Tibial artery (tissue), 4 donors: ENCODE measurements at regions not wholly inside any gene's neighbourhood (a gene's known extent, or its start where the extent isn't known, plus 50 kb on each side); places are given as distances from the start of the nearest gene placed in this dataset.

Experiments
- DNase-seq, 2 donors: peaks; one replicate each; pipeline ENCODE4 v3.0.0-alpha.2; 2019
- H3K27ac ChIP-seq, 2 donors: fragments of 200-600 bp; sonication (generic) in 1 of 2; 1 replicate in 1 of 2; 2 replicates in 1 of 2; pipeline ENCODE4 v1.5.1; 2018 to 2019; ENCODE audit warnings: mild to moderate bottlenecking in 1 of 2
- H3K27me3 ChIP-seq, 2 donors: fragments of 200-600 bp; sonication (generic) in 1 of 2; one replicate each; pipeline versions ENCODE4 v1.5.1 to v1.6.0; 2016 to 2019
- H3K36me3 ChIP-seq, 3 donors: fragments of 200-600 bp; sonication (generic) in 2 of 3; one replicate each; pipeline ENCODE4 v1.5.1; 2016 to 2019; ENCODE audit warnings: mild to moderate bottlenecking in 2 of 3
- H3K4me1 ChIP-seq, 4 donors: fragments of 200-600 bp; sonication (generic) in 2 of 4; 1 replicate in 3 of 4; 2 replicates in 1 of 4; pipeline ENCODE4 v1.5.1; 2016 to 2019
- H3K4me3 ChIP-seq, 2 donors: fragments of 200-600 bp; sonication (generic) in 1 of 2; 1 replicate in 1 of 2; 2 replicates in 1 of 2; pipeline ENCODE4 v1.5.1; 2018 to 2019; ENCODE audit warnings: mild to moderate bottlenecking in 2 of 2
- H3K9me3 ChIP-seq, 3 donors: fragments of 200-600 bp; sonication (generic) in 1 of 3; one replicate each; pipeline ENCODE4 v1.5.1; 2016 to 2019
- CTCF ChIP-seq, 2 experiments: fragments of 200-600 bp in 1 of 2; fragments of 450-650 bp in 1 of 2; IDR thresholded peaks; one replicate each; pipeline ENCODE4 v1.5.1; 2017 to 2019; ENCODE audit warnings: antibody characterized with exemption in 2 of 2, mild to moderate bottlenecking in 1 of 2, moderate library complexity in 1 of 2
- intact Hi-C: fragments of 100-400 bp; cut with DNase I; formaldehyde crosslinking; loops from one replicate; pipeline ENCODE4 v1.15.0; 2023; ENCODE audit warnings: low total_unique reads

- H3K27me3 ChIP-seq, result no peaks in the 10 kb centered on the region
- TF ChIP-seq CTCF (IDR thresholded peaks at IDR 0.05), result no peak
- no peak overlapping the region for H3K27ac ChIP-seq
- intact Hi-C loops, result no loop called here
- peaks cover 0 to 3% (median 0%) of the 10 kb centered on the region in 3 donors for H3K9me3 ChIP-seq
- H3K4me3 ChIP-seq, result no peak overlapping the region
- no peak for DNase-seq
- no peaks in the 10 kb centered on the region for H3K36me3 ChIP-seq
- no peaks in the 10 kb centered on the region for H3K4me1 ChIP-seq
These were observed 470.6 kb downstream of the LMO7 start for GRCh38 chr13:76106763-76107162.

GRCh38 chr13:76094645-76095044 is 458.5 kb downstream of the LMO7 start:
- Histone ChIP-seq H3K27me3 (no peaks in the 10 kb centered on the region), H3K36me3 (no peaks in the 10 kb centered on the region), H3K4me1 (no peaks in the 10 kb centered on the region), H3K27ac (no peak overlapping the region), H3K4me3 (no peak overlapping the region), H3K9me3 (no peaks in the 10 kb centered on the region)
- intact Hi-C loops, result no loop called here
- no peak for DNase-seq
- no peak for TF ChIP-seq CTCF (IDR thresholded peaks at IDR 0.05)

GRCh38 chr13:76091076-76091475 is 454.9 kb downstream of the LMO7 start:
- no peak for DNase-seq
- H3K36me3 ChIP-seq, result no peaks in the 10 kb centered on the region
- H3K27me3 ChIP-seq, result no peaks in the 10 kb centered on the region
- H3K9me3 ChIP-seq, result peaks cover 0 to 5% (median 0%) of the 10 kb centered on the region in 3 donors
- H3K27ac ChIP-seq, result no peak overlapping the region
- H3K4me3 ChIP-seq, result no peak overlapping the region
- no peak for TF ChIP-seq CTCF (IDR thresholded peaks at IDR 0.05)
- H3K4me1 ChIP-seq, result no peaks in the 10 kb centered on the region
- intact Hi-C loops, result no loop called here

GRCh38 chr13:76086729-76087128 is 450.6 kb downstream of the LMO7 start:
- Histone ChIP-seq H3K4me1 (no peaks in the 10 kb centered on the region), H3K9me3 (peaks cover 0 to 5% (median 0%) of the 10 kb centered on the region in 3 donors), H3K27me3 (no peaks in the 10 kb centered on the region), H3K4me3 (no peak overlapping the region), H3K27ac (no peak overlapping the region), H3K36me3 (no peaks in the 10 kb centered on the region)
- TF ChIP-seq CTCF (IDR thresholded peaks at IDR 0.05), result no peak
- DNase-seq, result no peak
- intact Hi-C loops, result no loop called here

GRCh38 chr13:76067850-76068249 is 431.7 kb downstream of the LMO7 start:
- intact Hi-C loops, result no loop called here
- no peak overlapping the region for H3K27ac ChIP-seq
- no peak for DNase-seq

More at GRCh38 chr13:76067850-76068249, 431.7 kb downstream of the LMO7 start:
- Histone ChIP-seq H3K36me3 (no peaks in the 10 kb centered on the region), H3K9me3 (peaks cover 0 to 6% (median 0%) of the 10 kb centered on the region in 3 donors), H3K4me3 (no peak overlapping the region), H3K4me1 (no peaks in the 10 kb centered on the region), H3K27me3 (no peaks in the 10 kb centered on the region)
- TF ChIP-seq CTCF (IDR thresholded peaks at IDR 0.05), result no peak
